ENCODE measurements at regions not wholly inside any gene's neighbourhood (a gene's known extent, or its start where the extent isn't known, plus 50 kb on each side); places are given as distances from the start of the nearest gene placed in this dataset.

- no peak for TF ChIP-seq MAX (IDR thresholded peaks at IDR 0.05)
- TF ChIP-seq ELF1 (IDR thresholded peaks at IDR 0.05; ENCODE audit: borderline replicate concordance, low read depth) = no peak
Observed at GRCh38 chr10:10596256-10596655, 421.4 kb upstream of the CELF2 start (continued).

- no peak for DNase-seq (ENCODE audit: low read depth, low spot score)
- ChIA-PET CTCF (no interaction called here), POLR2A (no interaction called here), RAD21 (ENCODE audit: low non-redundant PET in 1 of 2, low total read pairs in 2 of 2, uncharacterized antibody in 2 of 2, unreplicated experiment in 2 of 2) (no interaction called here)
- Histone ChIP-seq H2AFZ (ENCODE audit: low read depth, low read length, poor library complexity, severe bottlenecking) (no peak overlapping the region), H3K27me3 (ENCODE audit: insufficient read depth, low read length) (no peaks in the 10 kb centered on the region), H3K4me2 (ENCODE audit: low read length) (no peak overlapping the region), H3K4me1 (ENCODE audit: control insufficient read depth in 1 of 2, insufficient read depth in 2 of 2, low read length in 2 of 2) (no peaks in the 10 kb centered on the region), H3K27ac (ENCODE audit: low read depth, low read length) (no peak overlapping the region), H4K20me1 (ENCODE audit: insufficient read depth) (no peaks in the 10 kb centered on the region; the same call in 1 of the 2 replicates), H3K79me2 (ENCODE audit: insufficient read depth, low read length) (no peaks in the 10 kb centered on the region), H3K9me3 (ENCODE audit: control insufficient read depth in 1 of 2, insufficient read depth in 1 of 2, low read depth in 1 of 2, low read length in 2 of 2) (peaks cover 6 to 10% of the 10 kb centered on the region in 2 experiments; a peak in 2 of 4 replicates), H3K9ac (ENCODE audit: low read length) (no peak overlapping the region), H3K36me3 (ENCODE audit: control insufficient read depth in 1 of 2, insufficient read depth in 2 of 2, low read length in 2 of 2) (no peaks in the 10 kb centered on the region), H3K4me3 (replicated peaks in 1 of 2; ENCODE audit: low read depth in 1 of 2, low read length in 2 of 2) (no peak overlapping the region), H3K9me2 (ENCODE audit: insufficient read depth) (no peaks in the 10 kb centered on the region)
- TF ChIP-seq EGR1 (IDR thresholded peaks at IDR 0.05; ENCODE audit: low read depth) (no peak), JUND (IDR thresholded peaks at IDR 0.05) (no peak), ELF1 (IDR thresholded peaks at IDR 0.05; ENCODE audit: borderline replicate concordance, low read depth) (no peak), EZH2phosphoT487 (IDR thresholded peaks at IDR 0.05; ENCODE audit: borderline replicate concordance) (no peak), YY1 (IDR thresholded peaks at IDR 0.05; ENCODE audit: extremely low read depth, insufficient replicate concordance, low read depth, low read length) (no peak), CTCF (IDR thresholded peaks at IDR 0.05 in 2 of 3, conservative IDR thresholded peaks at IDR 0.05 in 1 of 3; ENCODE audit: borderline replicate concordance in 1 of 3, insufficient read depth in 1 of 3, low read depth in 2 of 3, low read length in 2 of 3) (no peak), ZBTB33 (IDR thresholded peaks at IDR 0.05; ENCODE audit: extremely low read depth, insufficient replicate concordance, low read length) (no peak), ZNF274 (IDR thresholded peaks at IDR 0.05; ENCODE audit: low read depth, low read length) (no peak), RAD21 (IDR thresholded peaks at IDR 0.05; ENCODE audit: low read depth) (no peak), SP1 (IDR thresholded peaks at IDR 0.05; ENCODE audit: low read depth) (no peak), SRF (IDR thresholded peaks at IDR 0.05; ENCODE audit: low read depth) (no peak), POLR2AphosphoS5 (IDR thresholded peaks at IDR 0.05; ENCODE audit: low read depth, low read length) (no peak), ZFX (IDR thresholded peaks at IDR 0.05) (no peak), POLR2A (IDR thresholded peaks at IDR 0.05; ENCODE audit: borderline replicate concordance, extremely low read depth, insufficient read depth, insufficient read length) (no peak), MAX (IDR thresholded peaks at IDR 0.05) (no peak), ATF3 (IDR thresholded peaks at IDR 0.05) (no peak), CEBPB (IDR thresholded peaks at IDR 0.05; ENCODE audit: low read depth) (no peak), SIN3A (IDR thresholded peaks at IDR 0.05; ENCODE audit: low read depth) (no peak), TCF7L2 (IDR thresholded peaks at IDR 0.05; ENCODE audit: borderline replicate concordance, extremely low read depth, insufficient read depth, insufficient read length) (no peak)
- ATAC-seq = no peak
- intact Hi-C loops (cut with micrococcal nuclease) = no loop called here
- no TSS peak for BruUV-seq (replicated peaks)
Observed at GRCh38 chr10:10598297-10598696, 419.4 kb upstream of the CELF2 start.

Measured in HCT116 (cell line).